Skeletal muscle tissue (tissue), 3 donors: ENCODE measurements at regions not wholly inside any gene's neighbourhood (a gene's known extent, or its start where the extent isn't known, plus 50 kb on each side); places are given as distances from the start of the nearest gene placed in this dataset.

Experiments
- H3K27ac ChIP-seq: one replicate; pipeline ENCODE4 v1.7.0; 2013; ENCODE audit warnings: mild to moderate bottlenecking, low read depth, low read length, inconsistent platforms
- H3K27me3 ChIP-seq, 3 donors: one replicate each; pipeline ENCODE4 v1.7.0; 2013; ENCODE audit warnings: low read length in 3 of 3; ENCODE audit not compliant: control insufficient read depth in 3 of 3, insufficient read depth in 3 of 3
- H3K36me3 ChIP-seq, 3 donors: one replicate each; pipeline ENCODE4 v1.7.0; 2013; ENCODE audit warnings: low read length in 3 of 3; ENCODE audit not compliant: control insufficient read depth in 3 of 3, insufficient read depth in 3 of 3
- H3K4me1 ChIP-seq, 3 donors: one replicate each; pipeline ENCODE4 v1.7.0; 2013; ENCODE audit warnings: low read length in 3 of 3, mild to moderate bottlenecking in 3 of 3; ENCODE audit not compliant: control insufficient read depth in 3 of 3, insufficient read depth in 3 of 3
- H3K4me3 ChIP-seq, 3 donors: one replicate each; pipeline ENCODE4 v1.7.0; 2013; ENCODE audit warnings: low read length in 3 of 3
- H3K9ac ChIP-seq, 3 donors: one replicate each; pipeline ENCODE4 v1.7.0; 2013; ENCODE audit warnings: low read length in 3 of 3, mild to moderate bottlenecking in 3 of 3, moderate library complexity in 2 of 3, low read depth in 1 of 3
- H3K9me3 ChIP-seq, 3 donors: one replicate each; pipeline ENCODE4 v1.7.0; 2013; ENCODE audit warnings: low read length in 3 of 3; ENCODE audit not compliant: control insufficient read depth in 3 of 3
- donor health status: Osteomylitis.

DNA sequence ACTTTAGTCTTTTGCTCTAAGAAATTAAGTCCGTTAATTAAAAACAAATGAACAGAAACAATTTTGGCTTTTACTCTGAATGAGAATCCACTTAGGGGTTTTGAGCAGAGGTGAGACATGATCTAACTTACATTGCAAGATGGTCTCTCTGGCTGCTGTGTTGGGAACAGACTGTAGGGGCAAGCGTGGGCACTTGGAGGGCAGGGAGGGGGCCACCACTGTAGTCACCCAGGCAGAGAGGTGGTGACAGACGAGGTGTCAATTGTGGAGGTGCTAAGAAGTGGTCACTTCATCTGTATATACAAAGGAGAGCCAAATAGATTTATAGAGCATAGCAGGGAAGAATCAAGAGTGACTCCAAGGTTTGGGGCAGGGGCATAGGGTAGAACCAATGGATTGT is 71.1 kb upstream of the IRF2BP2 start:
- no peak overlapping the region for H3K9ac ChIP-seq
- no peaks in the 10 kb centered on the region for H3K27me3 ChIP-seq
- H3K27ac ChIP-seq: no peak overlapping the region
- H3K4me1 ChIP-seq: peaks cover 6 to 13% (median 10%) of the 10 kb centered on the region in 3 donors
- no peaks in the 10 kb centered on the region for H3K9me3 ChIP-seq
- H3K36me3 ChIP-seq: no peaks in the 10 kb centered on the region
- H3K4me3 ChIP-seq: no peak overlapping the region

DNA sequence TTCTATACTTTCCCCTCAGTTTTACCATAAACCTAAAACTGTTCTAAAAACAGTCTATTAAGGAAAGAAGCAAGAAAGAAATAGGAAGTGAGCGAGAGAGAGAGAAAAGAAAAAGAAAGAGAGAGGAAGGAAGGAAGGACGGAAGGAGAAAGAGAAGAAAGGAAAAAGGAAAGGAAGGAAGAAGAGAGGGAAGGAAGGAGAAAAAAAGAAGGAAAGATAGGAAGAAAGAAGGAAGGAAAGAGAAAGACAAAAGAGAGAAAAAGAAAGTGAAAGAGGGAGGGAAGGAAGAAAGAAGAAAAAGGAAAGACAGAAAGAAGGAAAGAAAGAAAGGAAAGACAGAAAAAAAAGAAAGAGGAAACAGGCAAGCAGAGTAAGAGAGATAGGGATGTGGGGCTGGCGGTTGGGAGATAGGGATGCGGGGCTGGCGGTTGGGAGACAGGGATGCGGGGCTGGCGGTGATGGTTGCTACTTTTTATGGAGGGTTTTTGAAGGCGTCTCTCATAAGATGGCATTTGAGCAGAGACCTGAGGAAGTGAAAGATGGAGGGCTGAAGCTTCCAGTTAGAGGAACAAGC is 70.4 kb upstream of the IRF2BP2 start:
- Histone ChIP-seq H3K27ac (no peak overlapping the region), H3K9ac (no peak overlapping the region), H3K27me3 (no peaks in the 10 kb centered on the region), H3K36me3 (no peaks in the 10 kb centered on the region), H3K4me3 (no peak overlapping the region), H3K9me3 (no peaks in the 10 kb centered on the region), H3K4me1 (peaks cover 12 to 19% (median 17%) of the 10 kb centered on the region in 3 donors)

DNA sequence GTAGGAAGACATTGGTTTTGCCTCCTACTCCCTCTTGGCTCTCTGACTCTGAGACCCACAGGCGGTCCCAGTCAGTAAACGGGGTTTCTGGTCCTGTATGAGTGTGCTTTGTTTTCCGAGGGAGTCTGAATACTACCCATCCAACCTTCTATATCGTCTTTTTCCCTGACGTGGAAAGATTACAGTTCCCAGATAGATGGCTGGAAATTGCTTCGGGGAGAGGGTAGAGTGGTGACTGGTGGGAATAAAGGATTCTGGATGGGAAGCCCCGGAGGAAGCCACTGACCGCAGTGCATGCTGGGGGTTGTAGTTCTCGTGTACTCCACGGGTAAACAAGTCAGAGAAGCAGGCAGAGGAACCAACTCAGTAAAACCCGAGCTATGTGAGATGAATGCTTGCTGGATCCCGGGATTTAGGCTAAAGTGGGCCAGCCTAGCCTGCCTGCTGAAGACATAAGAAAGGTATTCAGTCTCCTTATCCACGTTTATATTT is 66.2 kb upstream of the IRF2BP2 start:
- Histone ChIP-seq H3K4me3 (peak overlapping the region; percentile 76 to 86 (median 78)), H3K9me3 (no peaks in the 10 kb centered on the region), H3K27me3 (no peaks in the 10 kb centered on the region), H3K9ac (peak overlapping the region; percentile 57 to 84 (median 73)), H3K27ac (peak overlapping the region; percentile 72), H3K4me1 (peaks cover 8 to 17% (median 9%) of the 10 kb centered on the region in 3 donors), H3K36me3 (no peaks in the 10 kb centered on the region)

DNA sequence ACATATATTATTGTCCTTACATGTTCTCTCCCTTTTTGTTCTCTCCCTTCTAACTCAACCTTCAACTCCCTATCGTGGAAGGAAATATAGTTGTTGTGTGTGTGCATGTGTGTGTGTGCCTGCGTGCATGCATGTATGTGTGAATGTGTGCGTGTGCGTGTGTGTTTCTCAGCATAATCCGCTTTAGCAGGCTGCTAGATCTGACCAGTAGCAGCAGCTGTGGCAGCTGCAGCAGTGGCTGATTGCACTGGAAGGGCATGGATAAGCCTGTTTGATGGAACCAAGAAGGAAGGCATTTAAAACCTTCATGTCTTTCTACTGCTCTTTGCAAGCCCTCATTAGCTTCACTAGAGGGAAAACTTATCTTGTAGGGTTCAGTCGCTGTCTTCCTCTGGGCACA is 65.6 kb upstream of the IRF2BP2 start:
- no peaks in the 10 kb centered on the region for H3K36me3 ChIP-seq
- H3K4me3 ChIP-seq: peak overlapping the region; percentile 76 to 86 (median 78)
- H3K27me3 ChIP-seq: no peaks in the 10 kb centered on the region
- peak overlapping the region; percentile 57 to 84 (median 73) for H3K9ac ChIP-seq
- H3K27ac ChIP-seq: peak overlapping the region; percentile 72
- H3K9me3 ChIP-seq: no peaks in the 10 kb centered on the region
- H3K4me1 ChIP-seq: peaks cover 8 to 17% (median 9%) of the 10 kb centered on the region in 3 donors

DNA sequence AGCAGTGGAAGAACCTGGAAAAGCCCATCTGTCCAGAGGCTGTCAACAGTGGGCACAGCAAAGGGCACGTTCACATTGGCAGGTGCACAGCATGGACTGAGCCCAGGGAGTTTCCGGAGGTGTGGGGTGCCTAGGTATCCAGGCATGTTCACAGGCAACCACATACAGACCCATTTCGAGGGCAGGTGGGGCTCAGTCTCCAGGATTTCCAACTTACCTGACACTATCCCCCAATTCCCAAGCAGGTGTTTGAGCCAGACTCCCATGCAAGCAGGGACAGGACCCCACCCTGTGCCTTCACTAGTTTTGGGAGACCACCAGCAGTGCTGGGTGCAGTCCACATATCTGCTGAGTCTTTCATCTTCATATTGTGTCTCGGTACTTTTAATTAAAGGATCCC is 65.0 kb upstream of the IRF2BP2 start:
- H3K9ac ChIP-seq: peak overlapping the region in 1 of 3 donors; percentile 84
- no peaks in the 10 kb centered on the region for H3K36me3 ChIP-seq
- no peak overlapping the region for H3K27ac ChIP-seq
- H3K27me3 ChIP-seq: no peaks in the 10 kb centered on the region
- H3K4me1 ChIP-seq: peaks cover 8 to 17% (median 9%) of the 10 kb centered on the region in 3 donors
- no peaks in the 10 kb centered on the region for H3K9me3 ChIP-seq
- H3K4me3 ChIP-seq: no peak overlapping the region

DNA sequence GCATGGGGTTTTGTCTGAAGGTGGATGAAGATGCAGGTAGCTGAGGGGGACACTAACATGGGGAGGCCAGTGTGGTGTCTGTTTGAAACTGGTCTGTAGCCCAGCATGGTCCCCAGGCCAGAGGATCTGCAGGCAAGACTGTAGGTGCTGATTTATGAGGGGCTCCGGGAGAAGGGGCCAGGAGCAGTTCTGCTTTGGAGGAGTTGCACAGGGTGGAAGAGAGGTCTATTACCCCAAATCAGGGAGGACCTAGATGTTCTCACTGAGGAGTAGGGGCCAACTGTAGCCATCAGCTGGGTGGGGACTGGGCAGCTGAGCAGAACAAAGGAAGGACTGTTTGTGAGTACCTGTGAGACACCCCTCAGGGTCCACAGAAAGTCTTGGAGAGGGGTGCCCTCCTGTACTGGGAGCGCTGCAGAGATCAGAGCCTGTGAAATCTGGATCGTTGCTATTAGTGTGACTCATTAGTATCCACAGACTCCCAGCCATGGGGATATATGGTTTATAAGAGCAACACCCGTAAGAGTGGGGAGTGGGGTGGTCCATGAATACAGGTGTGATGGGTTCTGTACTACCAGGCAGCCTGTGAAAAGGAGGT is 64.3 kb upstream of the IRF2BP2 start:
- peaks cover 8 to 17% (median 9%) of the 10 kb centered on the region in 3 donors for H3K4me1 ChIP-seq
- no peaks in the 10 kb centered on the region for H3K9me3 ChIP-seq
- no peak overlapping the region for H3K27ac ChIP-seq
- H3K9ac ChIP-seq: no peak overlapping the region
- no peaks in the 10 kb centered on the region for H3K36me3 ChIP-seq
- no peak overlapping the region for H3K4me3 ChIP-seq
- no peaks in the 10 kb centered on the region for H3K27me3 ChIP-seq

DNA sequence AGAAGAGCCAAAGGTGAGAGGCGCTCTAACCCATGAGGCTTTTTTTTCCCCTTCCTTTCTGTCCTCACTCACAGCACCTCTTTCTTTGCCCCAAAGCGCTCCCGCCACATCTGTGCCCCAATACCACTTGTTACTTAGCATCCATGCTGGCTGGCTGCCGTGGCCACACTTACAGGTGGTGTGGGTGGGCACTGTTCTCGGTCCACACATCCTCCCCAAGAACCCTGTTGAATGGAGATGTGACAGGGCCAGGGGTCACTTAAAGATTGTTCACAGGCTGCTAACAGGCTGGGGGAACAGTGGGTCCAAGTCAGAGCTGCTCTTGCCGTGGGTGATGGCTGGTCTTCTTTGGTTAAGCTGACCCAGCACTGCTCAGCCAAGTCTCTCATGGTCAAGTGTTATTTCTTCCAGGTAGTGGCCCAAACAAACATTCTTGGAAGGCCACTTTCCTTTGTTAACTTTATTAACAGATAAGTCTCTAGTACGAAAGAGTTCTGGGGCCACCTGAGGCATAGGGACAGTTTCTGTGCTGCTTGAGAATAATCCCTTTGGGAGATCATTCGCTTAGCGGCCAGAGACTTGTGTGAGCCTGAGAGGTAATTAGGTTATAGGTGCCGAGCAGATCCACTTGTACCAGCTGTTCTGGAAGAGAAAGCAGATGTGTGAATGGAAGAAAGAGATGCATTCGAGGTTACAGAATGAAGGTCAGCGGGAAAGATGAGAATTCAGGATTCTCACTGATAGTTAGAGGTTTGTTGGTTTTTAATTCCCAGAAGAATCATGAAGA is 62.6 kb upstream of the IRF2BP2 start:
- H3K27ac ChIP-seq: no peak overlapping the region
- no peaks in the 10 kb centered on the region for H3K36me3 ChIP-seq
- H3K27me3 ChIP-seq: no peaks in the 10 kb centered on the region
- peaks cover 8 to 17% (median 9%) of the 10 kb centered on the region in 3 donors for H3K4me1 ChIP-seq
- no peak overlapping the region for H3K9ac ChIP-seq
- no peak overlapping the region for H3K4me3 ChIP-seq
- no peaks in the 10 kb centered on the region for H3K9me3 ChIP-seq

DNA sequence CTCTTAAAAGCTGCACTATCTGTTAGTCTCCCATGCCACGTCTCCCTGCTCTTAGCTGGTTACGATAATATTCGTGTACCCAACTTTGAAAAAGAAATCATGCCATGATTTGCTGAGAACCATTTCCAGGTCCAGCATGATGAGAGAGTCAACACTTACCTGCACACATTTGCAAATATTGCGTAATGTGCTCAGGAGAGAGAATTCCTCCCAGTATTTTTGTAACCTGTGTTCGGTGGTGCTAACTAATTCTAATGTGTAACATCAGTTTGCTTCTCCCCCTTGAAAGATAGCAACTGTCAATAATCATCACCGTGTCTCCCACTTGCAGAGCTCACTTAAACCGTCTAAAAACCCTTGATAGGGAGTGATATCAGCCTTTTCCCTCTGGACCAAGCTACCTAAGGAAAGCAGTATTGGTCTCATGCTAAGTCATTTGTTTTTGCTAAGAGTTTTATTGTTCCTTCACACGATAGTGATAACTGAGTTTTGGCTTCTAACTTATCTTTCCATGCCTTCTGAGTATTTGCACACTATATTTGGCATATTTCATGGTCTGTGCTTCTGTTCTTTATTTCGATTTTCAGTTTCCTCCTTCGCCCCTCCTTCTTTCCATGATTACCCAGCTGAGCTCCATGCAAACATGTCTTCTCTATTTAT is 61.1 kb upstream of the IRF2BP2 start:
- Histone ChIP-seq H3K4me3 (no peak overlapping the region), H3K27ac (no peak overlapping the region), H3K4me1 (peaks cover 7 to 11% (median 9%) of the 10 kb centered on the region in 3 donors), H3K9ac (no peak overlapping the region), H3K9me3 (no peaks in the 10 kb centered on the region), H3K27me3 (no peaks in the 10 kb centered on the region), H3K36me3 (no peaks in the 10 kb centered on the region)

DNA sequence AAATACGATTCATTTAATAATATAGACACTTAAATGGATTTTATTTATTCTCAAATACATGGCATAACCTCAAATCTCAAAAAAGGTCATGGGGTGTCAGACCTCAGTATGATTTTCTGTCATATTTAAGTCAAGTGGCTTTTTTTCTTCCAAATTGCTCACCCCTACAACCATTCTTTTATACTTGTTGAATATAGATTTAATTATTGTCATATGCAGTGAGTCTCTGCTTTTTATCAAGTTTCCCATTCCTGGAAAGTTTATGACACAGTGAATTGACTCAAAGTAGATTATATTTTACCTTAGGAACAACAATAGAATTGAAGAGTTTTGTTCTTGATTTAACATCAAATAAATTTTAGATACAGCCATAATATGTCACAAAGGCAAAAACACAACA is 59.5 kb upstream of the IRF2BP2 start:
- no peaks in the 10 kb centered on the region for H3K9me3 ChIP-seq
- H3K9ac ChIP-seq: no peak overlapping the region
- no peak overlapping the region for H3K4me3 ChIP-seq
- no peaks in the 10 kb centered on the region for H3K27me3 ChIP-seq
- no peaks in the 10 kb centered on the region for H3K36me3 ChIP-seq
- H3K4me1 ChIP-seq: no peaks in the 10 kb centered on the region
- H3K27ac ChIP-seq: no peak overlapping the region
